Stimulated activated CD4-positive, alpha-beta T cell treated with anti-CD3 and anti-CD28 coated beads, TNF-alpha, amount 100 ng/mL, for 48 hours (primary cell): ENCODE measurements at regions not wholly inside any gene's neighbourhood (a gene's known extent, or its start where the extent isn't known, plus 50 kb on each side); places are given as distances from the start of the nearest gene placed in this dataset.

ENCODE experiments used
- DNase-seq, 3 donors: peaks; one replicate each; pipeline ENCODE4 v3.0.0-alpha.2; 2020; ENCODE audit warnings: low read depth in 3 of 3

DNA sequence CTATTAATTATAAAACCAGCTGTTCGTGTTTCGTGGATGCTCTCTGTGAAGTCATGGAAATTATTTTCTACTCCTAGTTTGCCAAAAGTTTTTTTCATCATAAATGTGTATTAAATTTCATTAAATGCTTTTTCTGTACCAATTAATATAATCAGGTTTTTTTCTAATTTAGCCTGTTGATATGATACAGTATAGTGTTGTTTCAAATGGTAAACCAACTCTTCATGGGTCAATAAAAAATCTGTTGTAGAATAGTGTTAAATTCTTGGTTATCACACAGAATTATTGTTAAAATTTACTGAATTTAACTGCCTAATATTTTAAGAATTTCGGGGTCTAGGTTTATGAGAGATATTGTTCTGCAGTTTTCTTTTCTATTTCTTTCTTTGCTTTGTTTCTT lies 505.9 kb upstream of the MANEA start:
- no peak for DNase-seq

DNA sequence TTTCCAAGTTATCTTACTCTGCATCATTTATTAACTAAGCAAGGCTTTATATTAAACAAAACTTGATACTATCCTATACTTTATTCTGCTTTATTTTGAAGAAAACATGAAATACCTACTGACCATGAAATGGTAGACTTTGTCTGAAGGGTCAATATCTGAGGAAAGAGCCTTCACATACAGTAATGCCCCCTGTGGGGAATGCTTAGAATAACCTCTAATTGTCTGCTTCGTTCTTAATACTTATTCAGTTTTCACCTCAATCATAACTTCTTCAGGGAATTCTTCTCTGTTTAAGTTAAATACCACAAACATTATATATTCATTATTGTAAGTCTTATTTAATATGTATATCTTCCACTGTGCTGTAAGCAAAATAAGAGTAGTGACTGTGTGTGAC lies 498.9 kb upstream of the MANEA start:
- DNase-seq: no peak

DNA sequence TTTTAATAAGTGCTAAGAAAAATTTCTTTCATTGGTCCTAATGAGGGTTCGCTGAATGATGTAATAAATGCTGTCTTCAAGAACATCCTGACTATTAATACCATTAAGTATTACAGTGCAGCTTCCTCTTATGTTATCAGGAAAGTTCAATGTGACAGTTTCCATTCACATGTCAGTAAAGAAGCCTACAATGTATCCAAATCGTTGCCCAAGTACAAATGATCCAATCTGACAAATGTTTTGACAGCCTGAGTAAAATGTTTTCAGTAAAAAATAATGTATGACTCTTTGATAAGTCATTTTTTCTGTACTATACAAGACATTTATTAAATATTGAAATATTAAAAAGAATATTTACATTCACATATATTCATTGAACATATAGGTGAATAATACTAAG lies 496.1 kb upstream of the MANEA start:
- no peak for DNase-seq

DNA sequence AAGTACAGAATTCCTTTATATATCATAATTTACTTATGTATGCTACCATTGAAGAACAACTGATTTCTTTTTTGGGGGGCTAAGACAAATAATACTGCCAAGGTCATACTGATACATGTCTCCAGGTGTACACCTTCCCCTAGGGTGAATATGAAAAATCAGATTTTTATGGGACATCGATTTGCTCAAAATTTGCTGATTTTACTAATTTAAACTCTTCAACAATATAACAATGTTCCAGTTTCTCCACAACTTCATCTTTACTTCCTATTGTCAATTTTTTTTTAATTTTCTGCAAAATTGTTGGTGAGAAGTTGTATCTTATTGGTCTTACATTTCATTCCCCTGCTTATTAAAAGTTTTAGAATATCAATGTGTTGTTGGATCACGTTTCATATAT lies 495.4 kb upstream of the MANEA start:
- DNase-seq: no peak

DNA sequence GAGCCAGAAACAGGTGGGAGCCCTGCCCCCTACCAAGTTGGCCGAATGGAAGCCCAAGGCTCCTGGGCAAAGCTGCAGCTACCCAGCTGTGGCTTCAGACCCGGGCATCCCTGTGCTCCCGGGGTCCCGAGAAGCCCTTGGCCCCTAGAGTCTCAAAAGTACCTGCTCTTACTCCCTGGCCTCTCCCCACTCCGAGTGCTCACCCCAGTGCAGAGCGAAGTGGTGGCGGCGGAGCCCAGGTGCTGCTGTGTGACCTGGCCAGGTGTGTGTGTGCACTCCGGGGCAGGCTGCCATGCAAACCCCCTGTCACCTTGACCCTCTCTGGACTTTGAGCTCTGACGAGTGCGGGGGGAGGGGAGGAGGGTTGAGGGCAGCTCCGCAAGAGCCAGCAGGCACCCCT lies 493.8 kb upstream of the MANEA start:
- DNase-seq: no peak

DNA sequence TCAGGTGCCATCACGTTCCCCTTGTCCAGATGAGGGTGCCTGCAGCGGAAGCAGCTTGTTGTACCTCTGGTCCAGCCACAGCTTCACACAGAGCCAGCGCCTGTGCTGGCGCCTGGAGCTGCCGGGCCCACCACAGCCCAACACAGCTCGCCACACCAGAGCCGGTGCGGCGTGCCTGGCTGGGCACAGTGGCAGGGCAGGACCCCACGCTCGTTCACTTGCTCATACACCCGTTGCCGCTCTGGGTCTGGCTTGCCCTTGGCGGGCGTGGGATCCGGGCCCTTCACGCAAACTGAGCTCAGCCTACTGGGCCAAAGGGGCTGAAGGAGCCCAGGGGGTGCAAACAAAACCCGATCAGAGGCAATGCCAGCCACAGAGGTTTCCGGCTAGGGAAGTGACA lies 492.5 kb upstream of the MANEA start:
- DNase-seq: no peak

DNA sequence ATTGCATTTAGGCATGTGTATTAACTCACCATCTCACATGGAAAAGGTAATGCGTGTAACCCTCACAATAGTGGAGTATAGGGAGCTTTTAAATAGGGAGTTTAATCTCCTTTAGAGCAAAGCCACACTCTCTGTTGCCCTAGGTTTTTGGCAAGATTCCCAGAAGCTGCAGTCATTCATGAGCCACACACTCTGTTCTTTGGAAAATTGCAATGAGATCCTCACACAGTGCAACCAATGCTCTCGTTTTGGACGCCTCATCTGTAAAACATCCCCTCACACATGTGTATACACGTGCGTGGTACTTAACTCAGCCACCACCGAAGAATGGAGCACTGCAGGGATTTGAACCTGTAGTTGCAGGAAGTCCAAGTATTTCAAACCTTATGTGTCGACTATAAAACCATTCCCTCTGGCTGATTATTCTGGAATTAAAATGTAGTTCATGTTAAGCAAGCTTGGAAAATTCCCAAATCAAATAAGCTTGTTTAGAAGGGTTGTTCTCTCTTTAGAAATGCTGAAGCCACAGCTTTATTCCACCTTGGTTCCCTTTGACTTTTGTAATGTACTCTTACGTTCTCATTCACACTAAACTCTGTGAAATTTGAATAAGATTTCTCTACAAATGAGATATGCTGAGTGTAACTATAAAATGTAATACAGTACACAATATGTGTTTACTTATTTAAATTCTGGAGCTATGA lies 489.8 kb upstream of the MANEA start:
- DNase-seq: no peak

DNA sequence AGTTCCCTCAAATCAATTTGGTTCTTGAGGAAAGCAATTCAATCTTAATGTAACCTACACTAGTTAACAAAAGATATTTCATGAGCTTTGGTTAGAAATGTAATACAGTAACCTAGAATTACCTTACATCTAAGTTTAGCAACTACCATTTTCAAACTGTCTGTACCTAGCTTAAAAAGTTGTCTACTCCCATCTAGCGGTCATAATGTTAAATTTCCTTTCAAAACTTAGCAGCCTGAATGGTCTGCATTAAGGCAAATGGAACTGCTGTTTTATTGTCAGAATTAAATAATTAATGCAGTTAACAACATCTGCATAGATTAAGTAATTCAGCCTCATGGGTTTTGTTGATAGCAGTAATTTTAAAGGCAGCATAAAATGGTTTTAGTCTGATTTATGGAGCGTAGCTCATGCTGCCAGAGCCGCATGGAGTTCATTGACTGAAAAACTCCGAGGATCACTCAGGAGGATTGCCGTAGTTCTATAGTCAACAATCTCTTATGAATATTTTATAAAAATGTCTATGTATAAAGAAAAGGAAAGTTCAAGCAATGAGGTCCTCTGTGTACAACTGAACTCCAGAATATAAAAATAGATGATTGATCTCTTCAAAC lies 485.4 kb upstream of the MANEA start:
- DNase-seq: no peak

DNA sequence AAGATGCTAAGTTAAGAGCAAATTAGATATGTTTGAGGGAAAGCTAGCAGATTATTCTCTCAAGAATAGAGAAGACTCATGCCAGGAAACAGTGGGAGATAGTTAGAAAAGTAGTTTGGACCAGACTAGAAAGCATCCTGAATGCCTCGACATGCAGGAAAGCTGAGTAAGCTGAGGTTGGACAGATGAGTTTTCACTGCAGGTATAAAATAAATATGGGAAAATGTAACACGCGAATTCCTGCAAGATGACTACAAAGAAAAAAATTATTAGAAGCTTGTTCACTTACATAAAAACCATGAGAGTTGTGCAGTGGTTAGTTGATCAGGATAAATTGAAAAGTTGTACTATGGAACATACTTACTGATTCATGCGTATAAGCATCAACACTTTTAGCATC lies 484.2 kb upstream of the MANEA start:
- DNase-seq: no peak

DNA sequence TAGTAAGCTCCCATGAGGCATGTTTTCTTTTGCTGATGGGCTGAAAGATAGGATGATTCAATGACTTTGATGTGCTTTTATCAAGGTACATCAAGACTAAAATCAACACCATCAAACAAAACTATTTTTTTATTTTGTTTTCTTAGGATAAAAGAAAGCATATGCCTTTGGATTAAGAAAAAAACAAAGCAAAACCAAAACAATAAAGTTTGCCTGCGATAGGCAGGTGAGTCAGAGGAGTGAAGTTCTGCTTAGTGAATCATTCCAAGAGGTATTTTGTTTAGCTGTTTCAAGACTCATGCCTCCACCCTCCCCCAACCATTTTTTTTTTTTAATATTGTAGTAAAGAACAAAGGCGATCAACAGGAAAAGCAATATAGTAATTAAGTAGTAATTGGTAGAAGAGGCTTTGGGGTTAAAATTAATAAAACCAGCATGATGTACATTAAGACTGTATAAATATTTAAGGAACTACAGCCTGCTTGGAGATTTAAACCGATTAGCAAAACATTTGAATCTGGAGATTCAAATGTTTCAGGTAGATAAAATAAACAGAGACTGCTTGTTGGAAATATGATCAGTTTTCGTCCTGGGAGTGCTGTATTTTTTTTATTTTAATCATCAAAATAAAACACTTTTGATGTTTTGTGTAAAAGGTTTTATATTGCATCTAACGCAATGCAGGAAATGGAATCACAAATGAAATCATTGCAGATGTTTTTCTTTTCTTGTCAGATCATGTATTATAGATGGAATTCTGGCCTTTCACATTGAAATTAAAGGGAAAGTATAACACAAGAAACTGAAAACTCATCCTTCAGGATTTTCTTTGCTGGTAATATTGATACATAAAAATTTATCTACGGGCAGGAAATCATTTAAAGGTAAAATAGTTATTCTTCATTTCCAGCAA lies 482.3 kb upstream of the MANEA start:
- DNase-seq: no peak

DNA sequence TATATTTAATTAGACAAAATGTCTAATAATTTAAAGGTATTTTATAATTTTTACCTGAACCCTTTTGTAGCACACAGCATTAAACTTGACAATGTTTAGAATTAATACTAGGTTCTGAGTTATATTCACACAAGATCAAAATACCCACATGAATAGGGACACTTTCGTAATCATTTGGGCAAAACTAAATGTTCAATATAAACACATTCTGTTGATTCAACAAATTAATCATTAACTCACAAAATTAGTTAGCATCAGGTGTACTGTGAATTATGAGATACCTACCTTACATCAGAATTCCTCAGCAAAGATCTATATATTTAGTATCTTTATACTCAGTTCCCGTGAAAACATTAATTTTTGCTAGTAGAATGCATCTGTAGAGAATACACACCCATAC lies 481.5 kb upstream of the MANEA start:
- DNase-seq: no peak

DNA sequence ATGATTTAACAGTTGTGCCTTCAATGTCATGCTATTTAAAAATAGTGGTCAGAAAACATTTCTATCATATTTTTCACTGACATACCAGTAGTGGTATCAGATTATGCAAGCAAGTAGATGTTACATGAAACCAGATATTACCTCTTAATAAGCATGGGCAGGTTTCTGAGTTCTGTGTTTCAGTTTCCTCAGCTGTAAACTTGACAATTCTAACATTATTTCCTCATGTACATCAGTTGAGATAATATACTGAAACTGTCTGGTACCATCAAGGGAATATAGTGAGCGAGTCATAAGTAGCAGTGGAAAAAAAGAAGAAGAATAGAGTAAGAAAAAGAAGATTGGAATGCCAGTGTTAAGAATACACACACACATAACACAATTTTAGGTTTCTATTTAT lies 477.9 kb upstream of the MANEA start:
- DNase-seq: no peak

DNA sequence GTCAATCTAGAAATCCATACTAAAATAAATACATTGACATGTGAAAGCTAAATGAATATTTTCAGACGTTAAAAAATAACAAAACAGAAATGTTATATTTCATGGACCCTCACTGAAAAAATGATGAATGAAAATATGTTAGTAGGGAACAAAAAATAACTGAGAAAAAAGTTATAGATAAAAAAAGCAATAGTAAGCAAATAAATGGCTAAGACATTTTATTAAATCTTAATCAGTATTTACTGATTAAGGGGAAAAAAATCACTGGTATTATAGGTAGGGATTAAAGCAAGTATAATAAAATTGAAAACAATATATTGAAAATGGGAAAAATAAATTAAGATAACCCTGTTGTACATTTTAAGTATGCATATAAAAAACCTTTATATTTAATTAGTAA lies 468.1 kb upstream of the MANEA start:
- no peak for DNase-seq

DNA sequence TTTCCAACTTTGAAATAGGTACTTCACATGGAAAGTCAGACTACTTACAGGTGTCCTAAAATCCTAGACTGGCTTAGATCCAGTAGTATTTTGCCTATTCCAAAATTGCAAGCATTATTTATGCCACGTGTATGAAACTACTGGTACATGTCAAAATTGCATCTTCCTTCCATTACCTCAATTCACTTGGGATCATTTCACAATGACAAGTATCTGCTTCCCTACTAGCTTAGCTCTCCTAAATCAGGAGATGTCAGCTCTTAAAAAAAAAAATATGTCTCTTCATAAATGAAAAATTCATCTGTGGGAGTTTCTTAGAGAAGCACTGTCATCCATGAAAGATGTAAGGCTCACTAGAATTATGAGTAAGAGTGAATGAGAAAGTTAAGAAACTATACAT lies 466.6 kb upstream of the MANEA start:
- DNase-seq: no peak

DNA sequence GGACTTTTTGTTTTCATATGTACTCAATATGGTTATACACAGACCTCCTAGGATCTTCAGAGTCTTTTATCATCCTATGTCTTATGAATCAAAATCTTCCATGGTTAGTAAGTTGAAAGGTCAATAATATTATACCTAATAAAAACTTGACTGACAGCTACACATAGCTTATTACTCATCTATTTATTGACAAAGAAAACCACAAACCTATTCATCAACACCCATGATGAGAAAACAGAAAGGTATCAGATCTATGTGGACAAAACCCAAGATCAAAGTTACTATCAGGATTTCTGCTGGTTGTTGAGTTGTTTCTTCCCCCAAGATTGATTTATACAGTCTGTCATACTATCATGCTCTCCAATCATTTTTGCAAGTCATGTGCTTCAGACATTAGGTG lies 460.1 kb upstream of the MANEA start:
- DNase-seq: no peak

DNA sequence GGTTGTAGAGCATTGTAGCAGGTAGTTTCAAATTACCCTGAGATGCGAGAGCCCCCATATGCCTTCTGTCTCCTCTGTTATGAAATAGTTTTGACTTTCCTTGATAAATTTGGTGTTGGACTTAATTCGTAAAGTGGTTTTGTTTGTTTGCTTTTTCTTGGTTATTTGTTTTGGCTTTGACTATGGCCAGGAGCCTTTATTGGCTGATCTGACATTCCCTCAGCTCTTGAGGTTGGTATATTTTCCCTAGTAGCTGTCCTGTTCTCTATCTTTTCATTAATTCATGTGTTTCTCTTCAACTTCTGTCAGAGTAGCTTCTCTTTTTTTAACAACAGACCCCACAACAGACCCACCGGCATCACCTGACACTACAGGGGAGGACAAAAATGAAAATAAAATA lies 457.4 kb upstream of the MANEA start:
- no peak for DNase-seq

DNA sequence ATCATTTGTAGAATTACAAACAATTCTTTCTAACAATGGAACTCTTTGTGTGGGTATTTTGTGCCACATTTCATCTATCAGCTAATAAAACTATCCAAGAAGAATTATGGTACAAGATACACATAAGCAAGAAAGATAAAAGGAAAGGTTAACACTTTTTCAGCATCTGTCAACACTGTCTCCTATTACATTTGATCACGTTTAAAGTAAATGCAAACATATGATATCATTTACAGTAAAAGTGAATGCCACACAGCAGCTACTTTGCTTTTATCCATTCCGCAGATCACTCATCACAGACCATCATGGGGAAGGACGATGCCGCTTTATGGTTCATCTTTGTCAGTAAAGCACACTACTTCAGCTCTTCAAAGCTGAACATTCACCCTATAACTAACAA lies 456.4 kb upstream of the MANEA start:
- DNase-seq: no peak

DNA sequence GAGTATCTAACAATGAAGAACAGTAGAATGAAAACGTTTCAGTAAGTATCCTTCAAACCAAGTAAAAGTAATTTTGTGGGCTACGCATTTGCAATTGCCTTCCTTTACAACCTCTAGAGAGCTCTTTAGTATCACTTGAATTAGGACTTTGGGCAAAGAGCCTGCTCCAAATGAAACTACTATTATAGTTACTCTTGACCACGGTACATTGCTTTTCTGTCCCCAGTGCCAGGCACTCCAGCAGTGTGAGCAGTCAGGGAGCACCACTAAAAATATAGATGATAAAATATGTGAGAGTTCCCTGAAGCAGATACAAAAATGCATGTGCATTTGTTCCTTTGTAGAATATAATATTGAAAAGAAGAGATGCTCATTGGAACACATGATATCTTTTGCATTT lies 450.1 kb upstream of the MANEA start:
- no peak for DNase-seq

DNA sequence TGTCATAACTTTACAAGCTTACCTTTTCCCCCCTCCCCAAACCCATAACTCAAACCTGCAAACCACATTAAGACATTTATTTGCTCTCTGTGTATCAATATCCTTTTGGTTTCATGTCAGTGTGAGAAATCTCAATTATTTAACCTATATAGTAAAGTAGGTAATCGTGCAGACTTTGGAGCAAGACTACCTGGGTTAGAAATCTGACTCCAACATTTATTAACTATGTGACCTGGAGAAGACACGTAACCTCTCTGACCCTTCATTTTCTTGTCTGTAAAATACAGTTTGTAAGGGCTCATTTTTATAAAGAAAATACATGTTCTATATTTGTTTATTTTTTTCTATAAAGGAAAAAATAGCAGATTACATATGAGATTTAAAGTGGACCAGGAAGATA lies 448.9 kb upstream of the MANEA start:
- no peak for DNase-seq

DNA sequence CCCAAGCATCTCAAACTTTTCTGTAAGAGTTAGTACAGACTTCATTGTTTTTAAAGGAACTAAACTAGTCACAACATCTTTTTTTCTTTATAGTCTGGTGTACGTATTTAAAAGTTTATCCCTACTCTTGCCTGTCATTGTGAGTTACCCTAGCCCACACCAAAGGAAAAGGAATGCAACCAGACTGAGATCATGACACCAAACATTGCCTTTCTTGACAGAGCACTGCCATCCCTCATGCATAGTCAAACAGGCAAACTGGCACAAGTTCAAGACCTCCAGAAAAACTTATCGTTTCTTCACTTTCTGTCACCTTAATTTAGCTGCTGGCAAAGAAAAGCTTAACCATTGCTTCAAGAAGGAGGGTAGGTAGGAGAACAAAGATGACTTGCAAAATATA lies 448.4 kb upstream of the MANEA start:
- no peak for DNase-seq

DNA sequence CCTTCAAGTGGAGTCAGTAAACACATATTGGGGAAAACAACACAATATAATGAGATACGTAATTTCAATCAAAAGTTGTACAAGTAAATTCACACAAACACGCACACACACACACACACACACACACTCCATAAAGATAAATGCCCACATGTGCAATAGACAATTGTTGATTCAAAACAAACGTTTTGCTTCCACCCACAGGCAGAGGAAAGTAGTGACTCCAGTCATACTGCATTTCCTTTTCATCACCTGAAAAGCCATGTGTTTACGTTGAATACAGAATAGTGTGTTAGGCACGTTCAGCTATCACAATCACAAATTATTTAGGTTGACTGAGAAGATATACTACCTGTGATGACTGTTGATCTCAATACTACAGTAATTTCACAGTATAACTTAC lies 443.8 kb upstream of the MANEA start:
- no peak for DNase-seq

DNA sequence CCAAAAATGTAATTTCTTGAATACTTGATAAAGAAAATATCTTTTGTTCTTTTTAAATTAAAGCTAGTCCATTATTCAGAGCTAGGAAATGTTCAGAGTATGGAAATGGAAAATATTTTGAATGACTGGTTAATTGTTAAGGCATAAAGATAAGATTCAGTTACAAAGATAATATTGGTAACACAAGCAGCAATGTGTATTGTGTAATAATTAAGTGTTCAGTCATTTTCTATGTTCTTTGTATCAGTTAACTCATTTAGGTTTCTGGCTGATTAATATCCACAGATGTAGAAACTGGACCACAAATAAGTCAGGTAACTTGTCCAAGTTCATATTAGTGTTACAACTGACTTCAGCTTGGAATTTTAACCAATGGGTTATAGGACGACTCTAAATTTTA lies 442.2 kb upstream of the MANEA start:
- DNase-seq: no peak

DNA sequence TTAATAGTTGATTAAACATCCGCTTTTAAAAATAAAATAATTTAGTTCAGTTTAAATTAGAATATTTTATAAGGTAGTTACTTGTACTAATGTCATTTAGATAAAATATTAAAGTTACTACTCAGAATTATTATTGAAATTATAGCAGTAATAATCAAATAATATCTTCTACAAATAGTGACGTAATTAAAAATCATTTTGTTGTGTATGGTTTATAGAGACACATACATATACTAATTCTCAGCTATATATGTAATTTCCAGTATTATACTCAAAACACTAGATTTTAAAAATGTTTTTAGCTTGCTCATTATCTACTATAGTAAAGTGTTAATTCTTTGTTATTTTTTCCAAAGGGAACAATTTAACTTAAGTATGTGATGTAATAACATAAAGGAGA lies 435.2 kb upstream of the MANEA start:
- no peak for DNase-seq
